GM12873 (cell line): ENCODE measurements at regions not wholly inside any gene's neighbourhood (a gene's known extent, or its start where the extent isn't known, plus 50 kb on each side); places are given as distances from the start of the nearest gene placed in this dataset.

Source experiments
- TF ChIP-seq, protein P1 (sequence below): IDR thresholded peaks from 2 replicates; pipeline ENCODE4 v1.5.1; 2012; ENCODE audit warnings: low read depth, mild to moderate bottlenecking, moderate library complexity, low read length, control low read depth; ENCODE audit not compliant: insufficient read depth; ENCODE audit errors: missing control alignments

DNA sequence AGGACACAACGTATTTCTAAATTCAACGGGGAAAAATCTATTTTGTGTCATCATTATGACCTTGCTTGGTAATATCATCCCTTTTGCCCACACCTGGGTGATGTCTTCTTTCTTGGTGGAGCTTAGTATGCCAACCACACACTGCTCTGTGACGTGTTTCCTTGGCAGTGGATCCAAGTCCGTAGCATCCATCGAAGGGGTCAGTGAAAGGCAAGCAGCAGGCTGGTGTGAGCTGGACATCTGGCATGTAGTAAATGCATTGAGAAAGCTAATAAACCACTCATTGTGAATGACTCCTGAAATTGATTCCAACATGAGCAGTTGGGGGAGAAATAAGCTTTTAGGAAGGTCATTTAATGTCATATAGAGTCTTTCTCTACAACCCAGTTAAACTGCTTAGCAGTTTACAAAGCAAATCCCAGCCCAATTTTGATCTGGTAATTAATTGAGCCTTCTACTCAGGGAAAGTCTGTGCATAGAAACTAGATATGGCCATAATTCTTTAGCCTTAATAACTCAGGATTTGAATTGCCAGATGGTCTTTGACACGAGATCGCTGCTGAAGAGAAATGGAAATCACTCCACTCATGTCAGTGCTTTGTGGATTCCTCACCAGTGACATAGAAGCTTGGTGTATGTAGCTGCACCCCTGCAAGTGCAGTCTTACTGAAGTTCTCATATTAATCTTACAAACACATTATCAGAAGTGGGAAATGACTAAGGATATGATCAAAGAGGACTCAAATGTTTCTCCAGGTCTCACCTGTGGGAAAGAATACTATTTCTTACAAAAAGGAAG lies 494.8 kb downstream of the CMPK2 start:
- TF ChIP-seq, protein P1, sequence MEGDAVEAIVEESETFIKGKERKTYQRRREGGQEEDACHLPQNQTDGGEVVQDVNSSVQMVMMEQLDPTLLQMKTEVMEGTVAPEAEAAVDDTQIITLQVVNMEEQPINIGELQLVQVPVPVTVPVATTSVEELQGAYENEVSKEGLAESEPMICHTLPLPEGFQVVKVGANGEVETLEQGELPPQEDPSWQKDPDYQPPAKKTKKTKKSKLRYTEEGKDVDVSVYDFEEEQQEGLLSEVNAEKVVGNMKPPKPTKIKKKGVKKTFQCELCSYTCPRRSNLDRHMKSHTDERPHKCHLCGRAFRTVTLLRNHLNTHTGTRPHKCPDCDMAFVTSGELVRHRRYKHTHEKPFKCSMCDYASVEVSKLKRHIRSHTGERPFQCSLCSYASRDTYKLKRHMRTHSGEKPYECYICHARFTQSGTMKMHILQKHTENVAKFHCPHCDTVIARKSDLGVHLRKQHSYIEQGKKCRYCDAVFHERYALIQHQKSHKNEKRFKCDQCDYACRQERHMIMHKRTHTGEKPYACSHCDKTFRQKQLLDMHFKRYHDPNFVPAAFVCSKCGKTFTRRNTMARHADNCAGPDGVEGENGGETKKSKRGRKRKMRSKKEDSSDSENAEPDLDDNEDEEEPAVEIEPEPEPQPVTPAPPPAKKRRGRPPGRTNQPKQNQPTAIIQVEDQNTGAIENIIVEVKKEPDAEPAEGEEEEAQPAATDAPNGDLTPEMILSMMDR, result no peak

DNA sequence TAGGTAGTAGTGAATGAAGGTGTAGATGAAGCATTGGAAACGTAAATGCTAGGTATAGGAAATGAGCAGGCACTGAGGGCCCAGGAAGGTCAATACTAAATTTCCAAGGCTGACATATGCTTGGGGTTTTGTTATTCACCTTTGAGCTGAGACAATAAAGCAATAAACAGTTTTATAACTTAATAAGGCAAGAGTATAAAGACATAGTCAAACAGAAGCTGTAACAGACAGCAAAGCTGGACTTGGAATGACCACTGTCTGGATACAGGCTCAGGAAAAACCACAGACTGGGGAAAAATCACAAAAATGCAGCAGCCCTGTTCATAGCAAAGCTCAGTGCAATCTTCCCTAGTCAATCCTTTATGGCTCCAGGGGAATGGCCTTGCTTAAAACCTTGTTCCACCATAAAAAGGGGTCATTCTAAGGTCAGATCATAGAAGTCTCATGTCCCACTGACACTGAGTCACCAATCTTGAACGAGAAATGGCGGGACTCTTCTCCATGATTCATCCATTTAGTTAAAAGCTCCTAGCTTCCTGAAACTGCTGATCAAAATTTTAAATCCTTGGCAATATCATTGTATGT lies 493.3 kb downstream of the CMPK2 start:
- TF ChIP-seq, protein P1, result no peak

DNA sequence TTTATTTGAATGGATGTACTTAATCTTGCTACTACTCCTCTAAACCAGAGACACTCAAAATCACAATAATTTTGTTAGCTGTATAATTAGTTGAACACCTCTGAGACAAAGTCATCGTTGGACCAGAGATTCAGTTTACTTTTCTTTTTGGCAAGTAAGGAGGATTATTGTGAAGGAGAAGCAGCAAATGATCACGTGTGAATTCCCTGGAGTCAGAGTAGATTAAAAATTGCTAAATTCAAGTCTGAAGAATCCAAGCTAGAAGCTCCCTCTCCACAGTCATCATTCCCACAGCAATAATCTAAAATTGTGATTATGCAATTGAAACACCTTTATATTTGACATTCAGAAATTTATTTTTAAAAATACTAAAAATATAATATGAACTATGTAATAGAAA lies 484.4 kb downstream of the CMPK2 start:
- TF ChIP-seq, protein P1, result no peak

DNA sequence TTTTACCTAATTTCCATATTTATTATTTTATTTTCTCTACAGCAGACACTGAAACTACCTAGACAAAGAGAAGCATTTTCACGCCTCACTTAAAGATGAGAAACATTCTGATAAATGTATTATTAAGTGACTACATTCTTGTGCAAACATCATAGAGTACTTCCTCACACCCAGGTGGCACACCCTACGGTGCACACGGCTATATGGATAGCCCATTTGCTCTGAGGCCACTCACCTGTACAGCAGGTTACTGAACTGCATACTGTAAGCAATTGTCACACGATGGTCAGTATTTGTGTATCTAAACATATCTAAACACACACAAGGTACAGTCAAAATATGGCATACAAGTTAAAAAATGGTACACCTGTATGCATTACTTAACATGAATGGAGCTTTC lies 481.4 kb downstream of the CMPK2 start:
- TF ChIP-seq, protein P1, result no peak

DNA sequence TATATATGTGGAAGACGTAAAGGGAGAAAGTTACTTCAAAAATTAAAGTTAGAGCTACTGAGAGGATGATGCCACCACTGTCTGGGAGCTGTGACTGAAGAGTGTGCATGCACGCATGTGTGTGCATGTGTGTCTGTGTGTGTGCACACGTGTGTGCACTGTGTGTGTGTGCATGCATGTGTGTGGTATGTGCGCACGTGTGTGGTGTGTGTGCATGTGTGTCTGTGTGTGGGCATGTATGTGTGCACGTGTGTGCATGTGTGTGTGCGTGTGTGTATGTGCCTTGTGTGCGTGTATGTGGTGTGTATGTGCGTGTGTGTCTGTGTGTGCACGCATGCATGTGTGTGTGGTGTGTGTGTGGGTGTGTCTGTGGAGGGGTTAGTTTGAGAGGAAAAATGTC lies 473.4 kb downstream of the CMPK2 start:
- TF ChIP-seq, protein P1, result no peak

DNA sequence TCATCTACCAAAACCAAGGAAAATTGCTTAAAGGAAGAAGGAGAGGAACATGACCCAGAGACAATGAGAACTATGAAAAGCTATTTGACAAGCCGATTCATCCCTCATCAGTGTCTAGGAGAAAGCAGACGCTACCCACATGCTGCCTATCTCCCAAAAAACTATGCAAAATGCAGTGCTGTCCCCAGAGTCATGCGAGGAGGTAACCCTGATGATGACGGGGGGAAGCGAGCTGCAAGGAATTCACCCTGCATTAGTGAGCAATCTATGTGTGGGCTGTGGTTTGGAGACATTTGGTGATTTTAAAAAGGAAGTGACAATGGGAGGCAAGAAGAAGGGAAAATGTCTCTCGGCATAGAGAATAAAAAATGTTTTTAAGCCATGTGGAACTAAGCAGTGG lies 472.7 kb downstream of the CMPK2 start:
- TF ChIP-seq, protein P1, result no peak

DNA sequence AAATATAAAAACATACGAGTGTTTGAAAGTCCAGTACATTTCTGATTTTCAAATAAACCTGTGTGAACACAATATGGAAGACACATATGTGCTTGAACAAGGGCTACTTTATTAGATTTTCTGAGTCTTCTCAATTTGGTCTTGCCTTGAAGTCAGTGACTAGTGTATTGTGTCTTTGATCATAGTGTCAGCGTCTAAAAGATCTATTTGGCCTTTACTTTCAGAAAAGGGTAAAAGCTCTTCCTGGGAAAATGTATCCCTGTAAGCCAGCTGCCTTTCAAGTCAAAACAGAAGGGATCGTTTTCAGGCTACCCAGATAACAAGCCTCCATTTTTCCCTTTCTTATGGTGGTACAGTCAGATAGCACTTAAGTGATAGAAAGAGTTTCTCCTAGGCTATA lies 471.9 kb downstream of the CMPK2 start:
- TF ChIP-seq, protein P1, result no peak
